Mammary epithelial cell (primary cell): ENCODE measurements at regions not wholly inside any gene's neighbourhood (a gene's known extent, or its start where the extent isn't known, plus 50 kb on each side); places are given as distances from the start of the nearest gene placed in this dataset.

Source experiments
- CTCF ChIP-seq, 2 donors: IDR thresholded peaks in 1 of 2; conservative IDR thresholded peaks in 1 of 2; 2 replicates each; pipeline ENCODE4 v1.5.1; 2011 to 2012; ENCODE audit warnings: inconsistent platforms in 2 of 2, low read length in 2 of 2, mild to moderate bottlenecking in 2 of 2, control low read depth in 1 of 2, low read depth in 1 of 2; ENCODE audit not compliant: insufficient read depth in 1 of 2; ENCODE audit errors: extremely low read depth in 1 of 2
- EZH2 ChIP-seq: IDR thresholded peaks from 2 replicates; pipeline ENCODE4 v1.6.1; 2012; ENCODE audit warnings: low read length, inconsistent platforms, borderline replicate concordance

GRCh38 chr13:61778531-61778930, 362.9 kb upstream of the PCDH20 start:
- TF ChIP-seq CTCF (conservative IDR thresholded peaks at IDR 0.05 in 1 of 2, IDR thresholded peaks at IDR 0.05 in 1 of 2; ENCODE audit: extremely low read depth in 1 of 2, insufficient read depth in 1 of 2, low read depth in 1 of 2, low read length in 2 of 2): no peak
- no peak for TF ChIP-seq EZH2
